ENCODE measurements at regions not wholly inside any gene's neighbourhood (a gene's known extent, or its start where the extent isn't known, plus 50 kb on each side); places are given as distances from the start of the nearest gene placed in this dataset.

DNA sequence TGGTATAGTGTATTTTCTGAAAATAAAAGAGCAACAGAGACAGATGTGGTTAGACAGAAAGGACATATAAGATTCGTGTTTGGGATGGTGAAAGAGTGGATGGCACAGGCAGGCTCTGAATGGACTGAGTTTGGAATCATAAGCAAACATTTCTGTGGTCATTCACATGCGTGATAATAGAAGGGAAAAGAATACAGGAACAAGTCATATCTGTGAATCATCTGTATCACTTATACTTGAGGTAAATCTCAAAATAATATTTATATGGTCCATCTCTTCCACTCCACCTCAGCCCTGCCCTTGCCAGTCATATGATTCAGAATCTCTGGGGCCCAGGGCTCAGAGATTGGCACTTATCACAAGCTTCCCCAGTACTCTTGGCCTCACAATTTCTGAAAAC lies 535.1 kb downstream of the BCKDHB start:
- DNase-seq (ENCODE audit: low read depth), result peak; percentile 22
- no peaks in the 10 kb centered on the region for H3K27me3 ChIP-seq (ENCODE audit: control insufficient read depth, insufficient read depth, low read length)
- no peak for FAIRE-seq
- H3K36me3 ChIP-seq (ENCODE audit: control insufficient read depth, insufficient read depth, low read length), result no peaks in the 10 kb centered on the region
- TF ChIP-seq, protein P1, sequence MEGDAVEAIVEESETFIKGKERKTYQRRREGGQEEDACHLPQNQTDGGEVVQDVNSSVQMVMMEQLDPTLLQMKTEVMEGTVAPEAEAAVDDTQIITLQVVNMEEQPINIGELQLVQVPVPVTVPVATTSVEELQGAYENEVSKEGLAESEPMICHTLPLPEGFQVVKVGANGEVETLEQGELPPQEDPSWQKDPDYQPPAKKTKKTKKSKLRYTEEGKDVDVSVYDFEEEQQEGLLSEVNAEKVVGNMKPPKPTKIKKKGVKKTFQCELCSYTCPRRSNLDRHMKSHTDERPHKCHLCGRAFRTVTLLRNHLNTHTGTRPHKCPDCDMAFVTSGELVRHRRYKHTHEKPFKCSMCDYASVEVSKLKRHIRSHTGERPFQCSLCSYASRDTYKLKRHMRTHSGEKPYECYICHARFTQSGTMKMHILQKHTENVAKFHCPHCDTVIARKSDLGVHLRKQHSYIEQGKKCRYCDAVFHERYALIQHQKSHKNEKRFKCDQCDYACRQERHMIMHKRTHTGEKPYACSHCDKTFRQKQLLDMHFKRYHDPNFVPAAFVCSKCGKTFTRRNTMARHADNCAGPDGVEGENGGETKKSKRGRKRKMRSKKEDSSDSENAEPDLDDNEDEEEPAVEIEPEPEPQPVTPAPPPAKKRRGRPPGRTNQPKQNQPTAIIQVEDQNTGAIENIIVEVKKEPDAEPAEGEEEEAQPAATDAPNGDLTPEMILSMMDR (IDR thresholded peaks at IDR 0.05; ENCODE audit: insufficient read depth, low read length, severe bottlenecking), result no peak
- H3K4me3 ChIP-seq (ENCODE audit: low read depth, low read length), result no peak overlapping the region

DNA sequence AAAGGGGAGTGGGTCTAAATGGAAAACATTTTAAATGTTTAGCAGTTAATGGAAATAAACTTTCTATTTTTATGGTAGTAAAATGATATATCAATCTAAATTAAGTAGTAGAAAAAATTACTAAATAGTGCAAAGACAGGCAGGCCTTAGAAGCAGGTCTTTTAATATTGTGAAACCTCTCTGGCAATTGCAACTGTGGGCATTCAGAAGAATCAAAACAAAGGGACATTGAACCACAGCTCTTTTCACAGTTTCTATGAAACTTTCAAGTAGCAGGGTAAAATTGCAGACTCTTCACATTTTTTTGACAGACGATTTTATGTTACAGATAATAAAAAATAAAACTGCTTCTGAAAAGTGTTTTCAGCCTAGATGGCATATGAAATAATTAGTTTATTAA lies 533.7 kb downstream of the BCKDHB start:
- TF ChIP-seq, protein P1 (IDR thresholded peaks at IDR 0.05; ENCODE audit: insufficient read depth, low read length, severe bottlenecking), result no peak
- Histone ChIP-seq H3K36me3 (ENCODE audit: control insufficient read depth, insufficient read depth, low read length) (no peaks in the 10 kb centered on the region), H3K4me3 (ENCODE audit: low read depth, low read length) (no peak overlapping the region), H3K27me3 (ENCODE audit: control insufficient read depth, insufficient read depth, low read length) (no peaks in the 10 kb centered on the region)
- FAIRE-seq (no peak), DNase-seq (ENCODE audit: low read depth) (no peak)

DNA sequence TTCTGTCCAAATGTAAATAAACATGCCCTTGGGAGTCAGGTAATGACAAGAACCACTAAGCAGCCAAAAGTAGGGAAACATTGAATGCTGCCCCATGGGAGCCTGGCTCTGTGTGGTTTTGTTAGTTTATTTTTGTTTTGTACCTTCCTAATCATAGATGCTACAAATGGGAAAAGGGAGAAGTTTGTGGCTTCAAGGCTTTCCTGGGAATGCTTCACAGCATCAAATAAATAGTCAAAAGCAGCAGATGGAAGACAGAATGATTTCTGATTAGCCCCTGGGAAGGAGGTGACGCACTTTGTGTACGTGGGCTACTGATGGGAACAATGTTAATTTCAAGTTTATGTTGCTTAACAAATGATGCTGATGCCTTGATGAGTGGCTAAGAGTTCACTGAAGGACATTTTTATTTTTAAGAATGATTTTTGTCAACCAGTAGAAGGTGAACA lies 532.7 kb downstream of the BCKDHB start:
- FAIRE-seq, result no peak
- no peaks in the 10 kb centered on the region for H3K36me3 ChIP-seq (ENCODE audit: control insufficient read depth, insufficient read depth, low read length)
- H3K27me3 ChIP-seq (ENCODE audit: control insufficient read depth, insufficient read depth, low read length), result no peaks in the 10 kb centered on the region
- DNase-seq (ENCODE audit: low read depth), result no peak
- no peak overlapping the region for H3K4me3 ChIP-seq (ENCODE audit: low read depth, low read length)
- TF ChIP-seq, protein P1 (IDR thresholded peaks at IDR 0.05; ENCODE audit: insufficient read depth, low read length, severe bottlenecking), result no peak

DNA sequence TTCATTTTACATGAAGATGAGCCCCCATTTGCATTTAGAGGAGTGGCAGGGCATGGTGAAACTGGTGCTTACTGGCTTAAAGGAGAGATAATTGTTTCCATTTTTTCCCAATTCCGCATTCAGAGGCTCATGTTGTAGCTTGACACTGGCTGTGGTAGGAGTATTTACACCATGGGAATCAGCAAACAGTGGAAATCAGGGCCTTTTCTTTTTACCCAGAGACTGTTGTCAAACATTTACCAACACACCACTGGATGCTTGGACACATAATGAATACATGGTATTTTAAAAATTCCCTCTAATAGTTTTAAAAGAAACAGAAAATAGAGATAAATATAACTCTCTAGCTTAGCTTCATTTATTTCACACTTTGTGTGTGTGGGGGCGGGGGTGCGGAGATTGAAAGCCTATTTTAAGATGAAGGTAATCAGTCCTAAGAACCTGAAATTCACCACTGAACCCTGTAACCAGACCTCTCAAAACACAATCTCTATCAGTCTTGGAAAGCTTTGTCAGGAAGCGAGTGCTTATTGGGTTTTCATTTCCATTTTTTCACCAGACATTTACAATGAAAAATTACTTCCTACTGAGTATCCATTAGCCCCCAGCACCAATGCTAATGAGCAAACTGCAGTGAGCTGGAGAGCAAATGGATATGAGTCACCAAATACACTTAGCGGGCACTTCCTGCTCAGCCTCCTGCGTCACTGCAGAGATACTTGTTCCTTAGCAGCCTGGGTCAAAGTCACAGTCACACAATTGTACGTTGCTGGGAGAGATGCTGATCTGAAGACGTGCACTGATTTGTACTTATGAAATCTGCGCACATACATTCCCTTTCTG lies 532.0 kb downstream of the BCKDHB start:
- peak; percentile 86 for FAIRE-seq
- TF ChIP-seq, protein P1 (IDR thresholded peaks at IDR 0.05; ENCODE audit: insufficient read depth, low read length, severe bottlenecking), result no peak

DNA sequence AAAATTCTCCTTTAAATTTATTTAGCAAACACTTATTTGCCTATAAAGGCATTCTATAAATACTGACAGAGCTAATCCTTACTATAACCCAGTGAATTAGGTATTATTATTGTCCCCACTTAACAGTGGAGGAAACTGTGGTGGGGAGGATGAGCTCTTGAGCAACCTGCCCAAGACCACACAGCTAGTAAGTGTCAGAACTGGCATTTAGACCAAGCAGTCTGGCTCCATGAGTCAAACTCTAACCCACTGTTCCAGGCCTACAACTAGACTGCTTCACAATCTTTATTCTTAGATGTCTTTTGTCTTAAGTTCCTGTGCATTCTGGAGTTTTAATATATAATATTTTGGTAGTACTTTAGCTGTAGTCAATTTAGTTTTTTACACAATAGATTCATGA lies 530.8 kb downstream of the BCKDHB start:
- Histone ChIP-seq H3K36me3 (ENCODE audit: control insufficient read depth, insufficient read depth, low read length) (no peaks in the 10 kb centered on the region), H3K4me3 (ENCODE audit: low read depth, low read length) (no peak overlapping the region), H3K27me3 (ENCODE audit: control insufficient read depth, insufficient read depth, low read length) (no peaks in the 10 kb centered on the region)
- TF ChIP-seq, protein P1 (IDR thresholded peaks at IDR 0.05; ENCODE audit: insufficient read depth, low read length, severe bottlenecking), result no peak
- DNase-seq (ENCODE audit: low read depth) (peak; percentile 9), FAIRE-seq (no peak)

More for the DNA sequence above, 532.0 kb downstream of the BCKDHB start:
- no peaks in the 10 kb centered on the region for H3K36me3 ChIP-seq (ENCODE audit: control insufficient read depth, insufficient read depth, low read length)
- H3K27me3 ChIP-seq (ENCODE audit: control insufficient read depth, insufficient read depth, low read length), result no peaks in the 10 kb centered on the region
- H3K4me3 ChIP-seq (ENCODE audit: low read depth, low read length), result no peak overlapping the region
- DNase-seq (ENCODE audit: low read depth), result peak; percentile 88
